C4-2B (cell line): ENCODE measurements at regions not wholly inside any gene's neighbourhood (a gene's known extent, or its start where the extent isn't known, plus 50 kb on each side); places are given as distances from the start of the nearest gene placed in this dataset.

Experiments used
- H3K27ac ChIP-seq: fragments of 450-650 bp; 2 replicates; pipeline ENCODE4 v1.5.1; 2017
- ZFX ChIP-seq: fragments of 450-650 bp; IDR thresholded peaks from 2 replicates; pipeline ENCODE4 v1.6.1; 2017
- TF ChIP-seq, protein P1 (sequence below): fragments of 450-650 bp; conservative IDR thresholded peaks from 2 replicates; pipeline ENCODE4 v1.5.1; 2017; ENCODE audit warnings: mild to moderate bottlenecking

DNA sequence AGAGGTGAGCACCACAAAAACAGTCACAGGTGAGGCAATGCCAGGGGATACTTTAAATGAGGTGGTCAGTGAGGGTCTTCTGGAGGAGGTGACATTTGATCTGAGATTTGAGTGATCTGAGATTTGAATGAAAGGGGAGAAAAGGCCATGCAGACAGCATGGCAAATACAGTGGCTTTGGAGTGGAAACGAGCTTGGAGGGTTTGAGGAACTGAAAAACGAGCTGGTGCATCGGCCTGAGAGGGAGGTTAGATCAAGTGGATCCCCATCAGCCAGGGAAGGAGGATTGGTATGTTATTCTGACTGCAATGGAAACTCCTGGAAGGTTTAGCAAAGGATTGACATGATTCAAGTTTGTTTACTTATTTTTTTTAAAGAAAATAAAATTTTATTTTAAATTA is 245.1 kb downstream of the KCNS3 start:
- H3K27ac ChIP-seq: no peak overlapping the region; the same call in 1 of the 2 replicates
- TF ChIP-seq ZFX: no peak
- TF ChIP-seq, protein P1, sequence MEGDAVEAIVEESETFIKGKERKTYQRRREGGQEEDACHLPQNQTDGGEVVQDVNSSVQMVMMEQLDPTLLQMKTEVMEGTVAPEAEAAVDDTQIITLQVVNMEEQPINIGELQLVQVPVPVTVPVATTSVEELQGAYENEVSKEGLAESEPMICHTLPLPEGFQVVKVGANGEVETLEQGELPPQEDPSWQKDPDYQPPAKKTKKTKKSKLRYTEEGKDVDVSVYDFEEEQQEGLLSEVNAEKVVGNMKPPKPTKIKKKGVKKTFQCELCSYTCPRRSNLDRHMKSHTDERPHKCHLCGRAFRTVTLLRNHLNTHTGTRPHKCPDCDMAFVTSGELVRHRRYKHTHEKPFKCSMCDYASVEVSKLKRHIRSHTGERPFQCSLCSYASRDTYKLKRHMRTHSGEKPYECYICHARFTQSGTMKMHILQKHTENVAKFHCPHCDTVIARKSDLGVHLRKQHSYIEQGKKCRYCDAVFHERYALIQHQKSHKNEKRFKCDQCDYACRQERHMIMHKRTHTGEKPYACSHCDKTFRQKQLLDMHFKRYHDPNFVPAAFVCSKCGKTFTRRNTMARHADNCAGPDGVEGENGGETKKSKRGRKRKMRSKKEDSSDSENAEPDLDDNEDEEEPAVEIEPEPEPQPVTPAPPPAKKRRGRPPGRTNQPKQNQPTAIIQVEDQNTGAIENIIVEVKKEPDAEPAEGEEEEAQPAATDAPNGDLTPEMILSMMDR: no peak

DNA sequence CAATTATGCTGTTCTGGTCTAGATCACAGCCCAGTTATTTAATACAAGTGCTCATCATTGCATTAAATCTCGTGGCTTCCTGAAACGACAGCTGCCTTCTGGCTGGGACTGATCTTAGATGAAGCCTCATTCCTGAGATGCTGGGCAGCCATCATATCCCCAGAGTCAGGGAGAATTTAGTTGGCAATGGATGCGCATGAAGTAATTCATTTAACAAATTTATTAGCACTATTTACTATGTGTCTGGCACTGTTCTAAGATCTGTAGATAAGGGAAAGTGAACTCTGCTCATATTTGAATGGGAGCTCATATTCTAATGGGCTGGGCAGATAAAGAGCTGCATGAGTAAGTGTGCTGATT is 244.7 kb downstream of the KCNS3 start:
- TF ChIP-seq, protein P1: no peak
- no peak overlapping the region; the same call in 1 of the 2 replicates for H3K27ac ChIP-seq

DNA sequence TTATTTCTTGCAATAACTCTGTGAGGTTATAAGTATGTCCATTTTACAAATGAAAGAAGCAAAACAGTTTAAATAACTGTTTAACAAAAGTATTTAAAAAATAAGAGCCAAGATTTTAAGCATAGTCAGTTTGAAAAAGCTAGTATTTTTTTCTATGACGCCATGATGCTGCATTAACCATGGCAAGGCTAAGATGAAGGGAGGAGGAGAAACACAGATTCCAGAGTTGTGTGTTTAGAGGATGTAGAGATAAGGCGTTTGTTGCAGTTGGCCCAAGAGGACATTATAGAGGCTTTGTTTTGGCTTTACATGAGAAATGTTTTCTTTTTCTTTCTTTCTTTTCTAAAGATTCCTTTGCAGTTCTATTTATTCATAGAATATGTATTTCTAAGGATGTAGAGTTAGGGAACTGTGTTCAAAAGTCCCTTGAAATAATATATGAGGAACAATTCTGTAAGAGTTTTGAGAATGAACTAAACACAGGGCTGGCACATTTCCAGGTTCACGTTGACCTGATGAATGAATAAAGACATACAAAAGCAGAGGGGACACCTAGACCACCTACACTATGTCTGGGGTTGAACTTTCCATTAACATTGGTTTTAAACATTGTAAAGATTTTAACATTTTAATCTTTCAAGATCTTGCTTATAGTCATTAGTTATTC is 244.2 kb downstream of the KCNS3 start:
- H3K27ac ChIP-seq: no peak overlapping the region
- TF ChIP-seq ZFX: no peak
- TF ChIP-seq, protein P1: no peak

DNA sequence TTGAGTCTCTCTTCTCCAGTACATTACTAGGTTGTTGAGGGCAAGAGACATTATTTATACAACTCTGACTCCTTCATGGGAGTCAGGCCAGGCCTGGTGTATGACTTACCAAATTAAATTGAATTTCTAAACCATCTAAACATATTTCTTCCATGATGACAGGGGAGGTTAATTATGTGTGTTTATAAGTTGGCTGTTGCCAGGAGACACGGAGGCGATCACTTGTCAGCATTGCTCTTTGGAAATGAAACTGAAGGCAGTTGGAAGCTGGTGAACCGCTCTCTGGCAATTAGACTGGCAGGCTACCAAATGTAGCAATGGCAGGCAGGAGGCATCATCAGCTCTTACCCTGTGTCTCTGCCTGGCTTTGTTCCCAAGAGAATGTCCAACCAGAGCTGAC is 241.4 kb downstream of the KCNS3 start:
- no peak for TF ChIP-seq ZFX
- TF ChIP-seq, protein P1: no peak
- H3K27ac ChIP-seq: no peak overlapping the region

DNA sequence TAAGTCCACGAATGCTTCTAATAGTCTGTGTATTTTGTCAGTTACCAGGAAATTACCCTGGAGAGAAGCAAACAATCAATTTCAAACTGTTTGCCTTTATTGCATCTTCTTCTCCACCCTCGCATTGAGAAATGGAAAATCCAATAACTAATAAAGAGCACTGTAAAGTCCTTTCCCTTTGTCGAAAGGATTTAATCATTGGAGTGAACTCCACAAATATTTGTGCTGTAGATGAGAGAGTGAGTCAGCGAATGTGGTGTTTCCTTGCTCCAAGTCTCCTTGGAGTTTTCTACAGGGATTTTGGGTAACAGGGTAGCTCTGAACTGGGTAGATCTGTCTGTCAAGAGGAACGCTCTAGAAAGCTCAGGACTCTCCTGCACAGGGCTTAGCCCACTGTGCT is 240.2 kb downstream of the KCNS3 start:
- H3K27ac ChIP-seq: peak overlapping the region; percentile 58
- TF ChIP-seq, protein P1: no peak
- no peak for TF ChIP-seq ZFX

DNA sequence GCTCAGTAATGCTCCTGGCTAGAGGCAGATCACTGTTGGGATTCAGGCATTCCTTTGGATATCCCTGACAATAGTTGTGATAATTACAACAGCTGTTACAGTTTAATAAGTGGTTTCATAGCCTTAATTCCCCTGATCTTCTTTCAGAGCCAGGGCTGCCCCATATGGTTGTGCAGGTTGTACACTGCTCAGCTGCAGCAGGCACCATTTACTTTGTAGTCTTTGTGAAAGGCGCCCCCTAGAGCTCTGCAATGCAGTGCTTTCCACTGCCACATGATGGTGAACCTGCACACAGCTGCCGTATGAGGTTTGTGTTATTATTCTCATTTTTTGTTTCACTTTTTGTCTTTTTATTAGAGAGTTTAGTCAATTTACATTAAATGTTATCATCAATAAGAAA is 239.1 kb downstream of the KCNS3 start:
- no peak overlapping the region for H3K27ac ChIP-seq
- TF ChIP-seq ZFX: no peak
- TF ChIP-seq, protein P1: peak; percentile 70

DNA sequence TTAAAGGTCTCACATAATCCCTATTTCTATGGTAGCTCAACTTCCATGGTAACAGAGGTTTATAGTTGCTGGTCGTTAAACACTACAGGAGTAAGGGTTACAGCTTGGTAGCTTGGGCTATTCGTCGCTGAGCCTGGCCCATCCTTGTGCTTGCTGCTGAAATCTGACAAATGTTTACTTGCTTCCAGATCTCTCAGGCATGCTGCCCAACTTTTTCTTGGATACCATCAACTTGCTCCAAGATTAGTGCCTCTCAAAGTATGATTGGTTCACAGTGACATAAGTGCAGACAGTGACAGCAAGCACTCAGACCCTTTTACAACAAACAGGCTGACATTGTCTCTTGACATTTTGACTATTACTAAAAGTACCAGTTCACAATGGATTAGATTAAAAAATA is 231.8 kb downstream of the KCNS3 start:
- H3K27ac ChIP-seq: no peak overlapping the region
- TF ChIP-seq ZFX: no peak
- TF ChIP-seq, protein P1: no peak
